Gastrocnemius medialis (tissue), 4 donors: ENCODE measurements at regions not wholly inside any gene's neighbourhood (a gene's known extent, or its start where the extent isn't known, plus 50 kb on each side); places are given as distances from the start of the nearest gene placed in this dataset.

Experiments used
- ATAC-seq, 2 donors: fragments of 150-250 bp; one replicate each; pipeline ENCODE4 v1.9.1; 2016
- DNase-seq, 2 donors: peaks; one replicate each; pipeline ENCODE4 v3.0.0-alpha.2; 2019
- H3K27ac ChIP-seq, 4 donors: fragments of 200-600 bp; sonication (generic); 1 replicate in 1 of 4; 2 replicates in 3 of 4; pipeline ENCODE4 v1.5.1; 2016 to 2018; ENCODE audit warnings: mild to moderate bottlenecking in 2 of 4, moderate library complexity in 1 of 4
- H3K27me3 ChIP-seq, 3 donors: fragments of 200-600 bp; sonication (generic) in 2 of 3; 1 replicate in 1 of 3; 2 replicates in 2 of 3; pipeline versions ENCODE4 v1.5.1 to v1.6.0; 2016 to 2019; ENCODE audit warnings: mild to moderate bottlenecking in 1 of 3, moderate library complexity in 1 of 3
- H3K36me3 ChIP-seq, 2 donors: fragments of 200-600 bp; sonication (generic) in 1 of 2; one replicate each; pipeline ENCODE4 v1.5.1; 2017 to 2018
- H3K4me1 ChIP-seq, 2 donors: fragments of 200-600 bp; sonication (generic) in 1 of 2; one replicate each; pipeline ENCODE4 v1.5.1; 2016 to 2017; ENCODE audit warnings: mild to moderate bottlenecking in 2 of 2
- H3K4me3 ChIP-seq, 4 donors: fragments of 200-600 bp; sonication (generic) in 3 of 4; 1 replicate in 1 of 4; 2 replicates in 3 of 4; pipeline ENCODE4 v1.5.1; 2016 to 2019; ENCODE audit warnings: mild to moderate bottlenecking in 2 of 4
- H3K9me3 ChIP-seq, 3 donors: fragments of 200-600 bp; sonication (generic) in 2 of 3; 1 replicate in 1 of 3; 2 replicates in 2 of 3; pipeline ENCODE4 v1.5.1; 2016 to 2019
- CTCF ChIP-seq, 5 experiments: fragments of 450-650 bp in 3 of 5; fragments of 200-600 bp in 2 of 5; sonication (generic) in 2 of 5; IDR thresholded peaks in 4 of 5; conservative IDR thresholded peaks in 1 of 5; 1 replicate in 4 of 5; 2 replicates in 1 of 5; pipeline ENCODE4 v1.5.1; 2016 to 2019; ENCODE audit warnings: antibody characterized with exemption in 5 of 5, mild to moderate bottlenecking in 3 of 5, moderate library complexity in 3 of 5
- POLR2A ChIP-seq, 2 donors: fragments of 450-650 bp; IDR thresholded peaks; one replicate each; pipeline ENCODE4 v1.6.1; 2017; ENCODE audit warnings: antibody characterized with exemption in 2 of 2, mild to moderate bottlenecking in 2 of 2, moderate library complexity in 2 of 2
- in situ Hi-C, 4 donors: fragments of 200-750 bp; cut with MboI; loops; one replicate each; pipeline versions ENCODE4 v1.15.0 to v1.8.0; 2017; ENCODE audit warnings: low sequenced_read_pairs in 4 of 4
- intact Hi-C: fragments of 100-400 bp; cut with DNase I; formaldehyde crosslinking; loops from one replicate; pipeline ENCODE4 v1.15.1; 2023; ENCODE audit warnings: low total_unique reads

- Histone ChIP-seq H3K4me3 (no peak overlapping the region), H3K4me1 (no peaks in the 10 kb centered on the region), H3K27ac (no peak overlapping the region), H3K9me3 (no peaks in the 10 kb centered on the region), H3K27me3 (no peaks in the 10 kb centered on the region), H3K36me3 (no peaks in the 10 kb centered on the region)
- in situ Hi-C loops (no loop called here), intact Hi-C loops (no loop called here)
- ATAC-seq (no peak), DNase-seq (no peak)
- TF ChIP-seq POLR2A (IDR thresholded peaks at IDR 0.05) (no peak), CTCF (IDR thresholded peaks at IDR 0.05 in 4 of 5, conservative IDR thresholded peaks at IDR 0.05 in 1 of 5) (no peak)
These were observed 74.4 kb upstream of the TLE3 start for GRCh38 chr15:70172124-70172523.

GRCh38 chr15:70171256-70171886 is 73.7 kb upstream of the TLE3 start:
- no peaks in the 10 kb centered on the region for H3K9me3 ChIP-seq
- H3K27me3 ChIP-seq: no peaks in the 10 kb centered on the region
- peaks cover 2 to 6% of the 10 kb centered on the region in 2 donors for H3K4me1 ChIP-seq
- DNase-seq: no peak
- intact Hi-C loops: no loop called here
- H3K36me3 ChIP-seq: no peaks in the 10 kb centered on the region
- no peak overlapping the region for H3K27ac ChIP-seq
- in situ Hi-C loops: no loop called here
- H3K4me3 ChIP-seq: no peak overlapping the region
- TF ChIP-seq POLR2A (IDR thresholded peaks at IDR 0.05): no peak
- TF ChIP-seq CTCF (IDR thresholded peaks at IDR 0.05 in 4 of 5, conservative IDR thresholded peaks at IDR 0.05 in 1 of 5): no peak
- ATAC-seq: no peak

GRCh38 chr15:70170096-70170699 is 72.5 kb upstream of the TLE3 start:
- Histone ChIP-seq H3K27ac (no peak overlapping the region), H3K4me1 (peaks cover 14 to 17% of the 10 kb centered on the region in 2 donors), H3K27me3 (no peaks in the 10 kb centered on the region), H3K4me3 (no peak overlapping the region), H3K36me3 (no peaks in the 10 kb centered on the region), H3K9me3 (no peaks in the 10 kb centered on the region)
- in situ Hi-C loops: no loop called here
- intact Hi-C loops: no loop called here
- no peak for DNase-seq
- no peak for ATAC-seq
- no peak for TF ChIP-seq CTCF (IDR thresholded peaks at IDR 0.05 in 4 of 5, conservative IDR thresholded peaks at IDR 0.05 in 1 of 5)
- TF ChIP-seq POLR2A (IDR thresholded peaks at IDR 0.05): no peak

- no peak overlapping the region for H3K27ac ChIP-seq
- H3K4me1 ChIP-seq: peaks cover 22 to 25% of the 10 kb centered on the region in 2 donors
- no peak for ATAC-seq
- no peaks in the 10 kb centered on the region for H3K36me3 ChIP-seq
- no peak for DNase-seq
- in situ Hi-C loops: no loop called here
- H3K27me3 ChIP-seq: no peaks in the 10 kb centered on the region
- no peak overlapping the region for H3K4me3 ChIP-seq
- no peak for TF ChIP-seq POLR2A (IDR thresholded peaks at IDR 0.05)
- no peak for TF ChIP-seq CTCF (IDR thresholded peaks at IDR 0.05 in 4 of 5, conservative IDR thresholded peaks at IDR 0.05 in 1 of 5)
- no peaks in the 10 kb centered on the region for H3K9me3 ChIP-seq
- intact Hi-C loops: no loop called here
These were observed 71.4 kb upstream of the TLE3 start for GRCh38 chr15:70169147-70169546.
